Testis (tissue), 2 donors: ENCODE measurements at regions not wholly inside any gene's neighbourhood (a gene's known extent, or its start where the extent isn't known, plus 50 kb on each side); places are given as distances from the start of the nearest gene placed in this dataset.

Source experiments
- CTCF ChIP-seq, 3 experiments: fragments of 450-650 bp in 2 of 3; fragments of 200-600 bp in 1 of 3; sonication (generic) in 1 of 3; IDR thresholded peaks; one replicate each; pipeline ENCODE4 v1.5.1; 2016 to 2019; ENCODE audit warnings: antibody characterized with exemption in 3 of 3, mild to moderate bottlenecking in 2 of 3, moderate library complexity in 1 of 3
- POLR2A ChIP-seq: fragments of 450-650 bp; IDR thresholded peaks from one replicate; pipeline ENCODE4 v1.6.1; 2017; ENCODE audit warnings: antibody characterized with exemption, mild to moderate bottlenecking, moderate library complexity

GRCh38 chr5:4156889-4157288, 561.3 kb downstream of the IRX1 start:
- TF ChIP-seq POLR2A (no peak), CTCF (IDR thresholded peaks at IDR 0.05) (no peak)
